Heart right ventricle (tissue), 16 donors: ENCODE measurements at regions not wholly inside any gene's neighbourhood (a gene's known extent, or its start where the extent isn't known, plus 50 kb on each side); places are given as distances from the start of the nearest gene placed in this dataset.

Experiments
- ATAC-seq, 8 donors: fragments of 200-7000 bp; cut with Tn5 transposase; one replicate each; pipeline ENCODE4 v1.9.1; 2020; ENCODE audit warnings: mild to moderate bottlenecking in 8 of 8, moderate library complexity in 8 of 8, moderate number of reproducible peaks in 1 of 8
- DNase-seq, 2 donors: peaks; one replicate each; pipeline ENCODE4 v3.0.0-alpha.2; 2020
- H3K27ac ChIP-seq, 10 donors: fragments of 200-600 bp; sonication (generic) in 2 of 10; one replicate each; pipeline versions ENCODE4 v1.5.0 to v1.8.0; 2020 to 2022; ENCODE audit warnings: mild to moderate bottlenecking in 3 of 10
- H3K27me3 ChIP-seq, 7 donors: fragments of 200-600 bp; one replicate each; pipeline ENCODE4 v1.8.0; 2021 to 2022; ENCODE audit warnings: mild to moderate bottlenecking in 2 of 7
- H3K36me3 ChIP-seq, 9 donors: fragments of 200-600 bp; sonication (generic) in 1 of 9; one replicate each; pipeline versions ENCODE4 v1.5.0 to v1.8.0; 2020 to 2022; ENCODE audit warnings: mild to moderate bottlenecking in 2 of 9
- H3K4me1 ChIP-seq, 9 donors: fragments of 200-600 bp; sonication (generic) in 1 of 9; one replicate each; pipeline versions ENCODE4 v1.5.0 to v1.8.0; 2020 to 2022; ENCODE audit warnings: mild to moderate bottlenecking in 4 of 9
- H3K4me3 ChIP-seq, 10 donors: fragments of 200-600 bp; sonication (generic) in 2 of 10; one replicate each; pipeline versions ENCODE4 v1.5.0 to v1.8.0; 2020 to 2022; ENCODE audit warnings: mild to moderate bottlenecking in 7 of 10, moderate library complexity in 2 of 10
- H3K9me3 ChIP-seq, 11 donors: fragments of 200-600 bp in 10 of 11; sonication (generic) in 2 of 11; one replicate each; pipeline versions ENCODE4 v1.5.0 to v1.8.0; 2013 to 2022; ENCODE audit warnings: mild to moderate bottlenecking in 2 of 11, control low read depth in 1 of 11, moderate library complexity in 1 of 11
- CTCF ChIP-seq, 9 donors: fragments of 200-600 bp; sonication (generic) in 2 of 9; IDR thresholded peaks; one replicate each; pipeline versions ENCODE4 v1.5.0 to v1.8.0; 2021 to 2022; ENCODE audit warnings: antibody characterized with exemption in 9 of 9, mild to moderate bottlenecking in 5 of 9, moderate library complexity in 1 of 9
- WGBS, 2 donors: extraction: QIAGEN DNeasy Blood & Tissue Kit; methylation state at CpG; one replicate each; pipeline ENCODE4 v1.1.7; 2013; ENCODE audit warnings: inconsistent platforms in 1 of 2; 5-methylcytosine and 5-hydroxymethylcytosine counted together
- intact Hi-C, 10 donors: fragments of 100-400 bp; cut with DNase I; formaldehyde crosslinking; loops; one replicate each; pipeline versions ENCODE4 v1.11.1 to v1.14.2; 2022
- donor health status: Arrhythmogenic right ventricular cardiomyopathy.
- donor health status: ischemic (EF 13 %, LVEDD 7.1; RV severe dilation, severe dysfunction).
- donor health status: healthy with polysubstance abuse.
- donor health status: DM: no; HTN: yes; CAD: no.
- donor health status: DM: no; HTN: no; CAD: no.
- donor health status: ischemic (EF 25% LVEDD 6.9; RV normal size, moderate dysfunction).
- donor health status: ischemic (EF 25% LVEDD 5.7; RV mildly dilated, moderate dysfunction).
- donor health status: healthy.
- donor health status: DM: yes; HTN: yes; CAD: no.
- donor health status: Ischemic cardiomyopathy.
- donor health status: ischemic (EF 35%, LVEDD 5.7; RV mildly dilated, moderate dysfunction).
- donor health status: nonischemic (EF 11% LVEDD 7.7; RV severe dilation, severe dysfunction).
- donor health status: DM: yes; HTN: yes; CAD: no.
- donor health status: PGD.
- donor health status: ischemic (EF 29% LVEDD 5.4; RV normal size, mild dysfunction).
- donor health status: nonischemic (EF 23%, LVEDD 6.1; RV moderate dilation, normal function).

GRCh38 chr6:151671195-151671594 is 136.3 kb upstream of the ESR1 start:
- 86 to 87% methylated on average over 5 of the region's 5 CpGs for WGBS, 2 donors
- Histone ChIP-seq H3K4me3 (no peak overlapping the region), H3K36me3 (no peaks in the 10 kb centered on the region), H3K27me3 (peaks cover 0 to 2% (median 0%) of the 10 kb centered on the region in 7 donors), H3K4me1 (peaks cover 0 to 4% (median 0%) of the 10 kb centered on the region in 9 donors), H3K27ac (no peak overlapping the region), H3K9me3 (no peaks in the 10 kb centered on the region)
- TF ChIP-seq CTCF (IDR thresholded peaks at IDR 0.05): no peak
- intact Hi-C loops: loop anchor here in 1 of 10 donors (10.0 kb wide), 1 partner anchor 464 kb away; no protein-coding TSS in a partner anchor
- no peak for DNase-seq
- no peak for ATAC-seq

GRCh38 chr6:151674578-151674977 is 132.9 kb upstream of the ESR1 start:
- DNase-seq (no peak), ATAC-seq (no peak)
- 80 to 89% methylated on average over 3 of the region's 3 CpGs for WGBS, 2 donors
- no peaks in the 10 kb centered on the region for H3K27me3 ChIP-seq
- H3K4me1 ChIP-seq: peaks cover 0 to 12% (median 0%) of the 10 kb centered on the region in 9 donors
- H3K9me3 ChIP-seq: no peaks in the 10 kb centered on the region
- no peak overlapping the region for H3K27ac ChIP-seq
- no peak for TF ChIP-seq CTCF (IDR thresholded peaks at IDR 0.05)
- no peaks in the 10 kb centered on the region for H3K36me3 ChIP-seq
- H3K4me3 ChIP-seq: no peak overlapping the region
- intact Hi-C loops: loop anchor here in 1 of 10 donors (10.0 kb wide), 1 partner anchor 460 kb away; no protein-coding TSS in a partner anchor

- Histone ChIP-seq H3K36me3 (no peaks in the 10 kb centered on the region), H3K4me3 (no peak overlapping the region), H3K27ac (no peak overlapping the region), H3K9me3 (no peaks in the 10 kb centered on the region), H3K4me1 (peaks cover 0 to 12% (median 0%) of the 10 kb centered on the region in 9 donors), H3K27me3 (no peaks in the 10 kb centered on the region)
- 36 to 37% methylated on average over 8 of the region's 8 CpGs for WGBS, 2 donors
- TF ChIP-seq CTCF (IDR thresholded peaks at IDR 0.05): peak; percentile 62 to 86 (median 73)
- no peak for DNase-seq
- ATAC-seq: peak in 2 of 8 donors; percentile 40
- intact Hi-C loops: loop anchor here in 2 of 10 donors (5.0 to 10.0 kb wide), 2 partner anchors 446 to 459 kb away; no protein-coding TSS in a partner anchor
These were observed 131.6 kb upstream of the ESR1 start for GRCh38 chr6:151675746-151676459.

- intact Hi-C loops: loop anchor here in 2 of 10 donors (5.0 to 10.0 kb wide), 2 partner anchors 446 to 458 kb away; no protein-coding TSS in a partner anchor
- peaks cover 0 to 16% (median 0%) of the 10 kb centered on the region in 9 donors for H3K4me1 ChIP-seq
- DNase-seq (no peak), ATAC-seq (no peak)
- H3K27ac ChIP-seq: peak overlapping the region in 2 of 10 donors; percentile 12 to 25
- no peak for TF ChIP-seq CTCF (IDR thresholded peaks at IDR 0.05)
- 42 to 43% methylated on average over 7 of the region's 7 CpGs for WGBS, 2 donors
- no peaks in the 10 kb centered on the region for H3K36me3 ChIP-seq
- no peaks in the 10 kb centered on the region for H3K9me3 ChIP-seq
- no peaks in the 10 kb centered on the region for H3K27me3 ChIP-seq
- H3K4me3 ChIP-seq: no peak overlapping the region
These were observed 131.0 kb upstream of the ESR1 start for GRCh38 chr6:151676460-151676945.
